ENCODE measurements at regions not wholly inside any gene's neighbourhood (a gene's known extent, or its start where the extent isn't known, plus 50 kb on each side); places are given as distances from the start of the nearest gene placed in this dataset.

DNA sequence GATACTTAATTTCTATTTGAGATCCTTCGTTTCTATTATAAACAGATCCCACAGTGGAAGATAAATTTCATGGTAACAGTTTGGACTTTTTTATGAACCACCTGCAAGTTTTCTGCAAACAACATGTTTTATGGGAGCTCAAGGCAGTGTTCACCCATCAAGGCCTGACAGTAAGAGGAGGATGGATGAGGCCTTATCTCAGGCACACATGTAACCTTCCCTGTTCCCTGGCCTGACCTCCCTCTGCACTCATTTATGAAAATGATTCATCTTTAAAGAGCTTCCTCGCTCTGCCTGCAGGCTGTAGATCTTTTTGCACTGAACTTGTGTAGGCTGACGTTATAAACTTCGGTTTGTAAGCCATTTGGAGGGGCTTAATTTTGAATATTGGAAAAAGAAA lies 500.1 kb downstream of the GATA3 start:
- no peak for DNase-seq (ENCODE audit: low read depth)

DNA sequence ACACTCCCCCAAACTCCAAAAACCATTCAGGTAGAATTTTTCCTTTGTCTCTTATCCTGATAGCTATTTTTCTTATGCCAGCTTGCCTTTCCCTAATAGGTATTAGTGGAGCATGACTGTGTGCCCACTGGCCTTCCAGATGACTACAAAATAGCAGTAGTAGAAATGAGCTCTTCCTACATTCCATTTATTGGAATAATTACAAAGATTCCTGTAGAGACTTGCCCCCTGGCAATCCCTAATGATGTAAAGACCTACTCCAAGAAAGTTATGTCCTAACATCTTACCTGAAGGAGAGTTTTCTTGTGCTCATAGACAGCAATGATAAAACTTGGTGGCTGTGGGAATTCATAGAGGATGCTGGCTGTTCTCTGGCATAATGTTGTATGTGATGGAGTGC lies 501.8 kb downstream of the GATA3 start:
- no peak for DNase-seq (ENCODE audit: low read depth)

DNA sequence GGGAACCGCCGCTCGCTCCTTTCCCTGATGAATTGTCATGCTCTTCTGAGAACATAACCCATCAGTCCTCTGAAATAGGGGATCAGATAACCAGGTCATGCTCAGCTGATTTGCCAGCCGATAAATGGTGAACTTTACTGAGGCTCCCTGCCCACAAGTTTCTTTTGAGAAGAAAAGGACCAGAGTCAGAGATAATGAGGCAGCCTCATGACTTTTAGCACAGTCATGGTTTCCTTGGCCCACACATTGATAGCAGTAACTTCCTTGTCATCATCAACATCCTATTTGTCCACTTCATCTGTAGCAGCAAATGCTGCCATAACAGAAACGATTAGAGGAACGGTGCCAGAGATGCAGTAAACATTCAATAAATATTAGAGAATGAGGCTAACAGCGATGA lies 509.0 kb downstream of the GATA3 start:
- no peak for DNase-seq (ENCODE audit: low read depth)

DNA sequence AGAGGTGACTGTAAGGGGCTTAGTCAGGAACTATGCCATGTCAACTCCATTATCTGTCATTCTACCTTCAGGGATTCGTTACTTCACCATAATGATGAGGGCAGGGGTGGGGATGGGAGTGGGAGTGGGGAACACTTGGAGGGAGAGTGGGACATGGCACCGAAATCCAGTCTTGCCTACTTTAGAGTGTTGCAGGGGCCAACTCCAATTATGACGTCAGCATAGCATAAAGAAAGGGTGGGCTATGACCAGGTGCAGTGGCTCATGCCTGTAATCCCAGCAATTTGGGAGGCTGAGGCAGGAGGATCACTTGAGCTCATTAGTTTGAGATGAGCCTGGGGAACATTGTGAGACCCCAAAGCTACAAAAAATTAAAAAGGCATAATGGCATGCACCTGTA lies 512.2 kb downstream of the GATA3 start:
- DNase-seq (ENCODE audit: low read depth), result no peak

DNA sequence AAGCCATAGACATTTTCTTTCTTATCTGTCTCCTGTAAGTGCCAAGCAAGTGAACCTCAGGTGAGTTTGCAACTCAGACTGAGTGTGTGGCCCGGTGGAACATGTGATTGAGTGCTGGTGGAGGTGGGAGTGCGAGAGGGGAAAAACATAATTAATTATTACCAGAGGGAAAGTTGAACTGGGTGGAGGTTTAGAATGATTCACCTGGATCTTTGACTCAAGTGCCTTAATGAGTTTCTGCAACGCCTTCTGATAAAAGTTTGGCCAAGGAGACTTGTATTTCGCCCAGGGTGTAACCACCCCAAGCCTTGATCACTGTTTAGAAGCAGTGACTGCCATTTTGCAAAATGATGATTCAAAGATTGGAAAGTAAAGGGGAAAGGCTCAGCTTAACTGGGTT lies 513.9 kb downstream of the GATA3 start:
- DNase-seq (ENCODE audit: low read depth), result no peak

DNA sequence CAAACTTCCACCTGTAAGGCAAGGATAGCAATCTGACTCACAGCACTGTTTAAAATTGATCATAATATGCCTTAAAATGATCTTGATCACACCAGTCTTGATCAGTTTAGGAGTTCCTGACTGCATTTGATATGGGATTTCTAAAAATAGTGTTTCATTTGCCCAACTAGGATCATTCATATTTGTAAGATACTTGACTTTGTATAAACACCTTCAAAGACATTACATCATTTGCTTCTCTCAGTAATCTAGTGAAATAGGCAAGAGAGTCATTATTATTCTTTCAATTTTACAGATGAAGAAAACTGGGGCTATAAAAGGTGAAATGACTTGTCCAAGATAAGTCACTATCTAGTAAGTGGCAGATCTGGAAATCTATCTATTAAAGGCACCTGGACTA lies 521.1 kb downstream of the GATA3 start:
- no peak for DNase-seq (ENCODE audit: low read depth)

DNA sequence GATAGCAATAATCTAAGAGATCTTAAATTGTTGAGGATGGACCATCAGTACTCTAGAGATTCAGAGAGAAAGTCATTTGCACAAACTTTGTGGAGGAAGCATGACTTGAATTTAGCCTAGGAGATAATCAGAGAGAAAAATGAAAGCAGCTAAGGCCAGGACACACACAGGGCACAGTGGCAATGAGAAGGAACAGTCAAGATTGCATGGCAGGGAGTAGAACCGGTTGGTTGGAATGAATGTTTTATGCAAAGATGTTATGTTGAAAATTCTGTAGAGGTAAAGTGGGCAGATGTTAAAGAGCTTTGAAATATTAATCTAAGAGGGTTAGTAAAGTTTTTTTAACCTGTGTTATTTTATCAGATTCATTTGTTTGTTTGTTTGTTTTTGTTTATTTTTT lies 521.8 kb downstream of the GATA3 start:
- DNase-seq (ENCODE audit: low read depth), result no peak

DNA sequence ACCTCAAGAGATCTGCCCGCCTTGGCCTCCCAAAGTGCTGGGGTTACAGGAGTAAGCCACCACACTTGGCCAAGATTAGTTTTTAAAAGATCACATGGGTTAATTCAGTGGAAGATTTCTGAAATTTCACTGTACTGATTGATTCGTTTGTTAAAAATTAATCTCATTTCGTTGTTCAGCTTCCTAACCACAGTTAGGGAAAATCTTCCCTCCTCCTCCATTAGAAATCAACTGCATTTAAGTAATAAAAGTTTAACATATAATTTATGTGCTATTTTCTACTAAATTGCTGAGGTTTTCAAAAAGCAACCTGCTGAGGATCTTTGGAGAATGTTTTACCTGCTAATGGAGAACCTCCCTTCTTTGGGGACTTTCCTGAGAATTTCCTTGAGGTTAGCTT lies 522.4 kb downstream of the GATA3 start:
- no peak for DNase-seq (ENCODE audit: low read depth)

DNA sequence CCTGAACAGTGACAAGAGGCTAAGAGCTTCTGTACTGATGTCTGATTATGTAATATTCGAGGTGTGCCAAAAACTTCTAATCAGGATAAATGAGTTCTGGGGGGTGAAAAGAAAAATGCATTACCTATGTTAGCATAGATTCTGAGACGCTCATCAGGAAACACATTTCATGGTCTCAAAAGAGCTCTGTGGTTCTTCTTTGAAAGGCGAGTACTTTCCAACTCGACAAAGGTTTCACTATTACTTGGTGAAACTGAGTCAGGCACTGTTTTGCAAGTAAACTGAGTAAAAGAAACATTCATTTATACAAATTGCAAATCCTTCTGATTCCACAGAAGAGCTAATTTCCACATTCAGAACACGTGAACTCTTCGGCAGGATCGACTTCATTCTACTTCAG lies 523.2 kb downstream of the GATA3 start:
- no peak for DNase-seq (ENCODE audit: low read depth)

DNA sequence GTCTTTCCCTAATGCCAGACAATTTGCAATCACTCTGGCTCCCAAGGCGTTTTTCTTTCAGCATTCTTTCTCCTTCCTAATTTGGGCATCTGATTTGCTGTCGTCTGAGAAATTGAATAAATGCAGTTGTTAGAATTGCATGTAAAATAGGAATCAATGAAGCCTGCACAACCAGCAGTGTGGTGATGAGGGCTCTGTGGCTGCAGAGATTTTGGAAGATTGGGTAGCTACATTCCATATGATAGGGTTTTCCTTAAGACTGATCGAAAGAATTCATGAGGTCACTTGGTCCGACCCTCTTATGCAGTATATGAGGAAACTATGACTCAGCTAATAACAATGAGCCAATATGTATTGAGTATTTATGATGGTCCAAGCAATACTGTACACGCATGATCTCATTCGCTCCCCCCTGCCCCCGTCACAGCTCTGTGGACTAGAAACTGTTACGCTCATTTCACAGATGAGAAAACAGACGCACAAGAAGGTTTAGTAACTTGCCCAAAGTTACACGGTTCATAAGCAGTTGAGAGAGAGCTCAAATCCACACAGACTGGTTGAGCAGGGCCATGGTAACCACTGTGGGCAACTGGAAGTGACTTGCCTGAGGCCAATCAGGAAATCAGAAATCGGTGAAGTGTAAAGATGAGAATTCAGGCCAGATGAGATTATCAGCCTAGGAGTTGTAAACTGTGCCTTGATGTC lies 527.2 kb downstream of the GATA3 start:
- no peak for DNase-seq (ENCODE audit: low read depth)

DNA sequence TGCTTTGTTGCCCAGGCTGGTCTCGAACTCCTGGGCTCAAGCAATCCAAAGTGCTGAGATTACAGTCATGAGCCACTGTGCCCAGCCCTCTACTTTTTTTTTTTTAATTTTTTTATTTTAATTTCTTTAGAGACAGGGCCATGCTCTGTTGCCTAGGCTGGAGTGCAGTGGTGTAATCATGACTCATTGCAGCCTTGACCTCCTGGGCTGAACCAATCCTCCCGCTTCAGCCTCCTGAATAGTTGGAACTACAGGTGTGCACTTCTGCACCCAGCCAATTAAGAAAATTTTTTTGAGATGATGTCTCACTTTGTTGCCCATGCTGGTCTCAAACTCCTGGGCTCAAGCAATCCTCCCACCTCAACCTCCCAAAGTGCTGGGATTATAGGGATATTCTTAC lies 528.6 kb downstream of the GATA3 start:
- DNase-seq (ENCODE audit: low read depth), result no peak

DNA sequence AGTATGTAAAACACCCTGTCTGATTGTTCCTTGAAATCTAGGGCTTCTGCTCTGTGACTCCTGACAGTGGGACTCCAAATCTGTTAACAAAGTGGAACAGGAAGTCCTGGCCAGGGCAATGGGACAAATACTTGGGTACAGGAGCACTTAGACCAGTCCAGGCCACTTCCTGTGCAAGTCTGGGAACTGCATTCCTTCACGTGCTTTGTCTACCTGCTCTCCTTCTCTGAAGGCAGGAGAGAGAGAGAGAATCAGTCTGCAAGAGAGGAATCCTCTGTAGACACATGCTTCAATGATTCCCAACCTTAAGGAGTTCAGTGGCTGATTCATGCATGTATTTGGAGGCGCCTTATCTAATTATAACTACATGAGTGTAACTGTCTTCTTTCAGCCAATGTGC lies 530.2 kb downstream of the GATA3 start:
- no peak for DNase-seq (ENCODE audit: low read depth)

DNA sequence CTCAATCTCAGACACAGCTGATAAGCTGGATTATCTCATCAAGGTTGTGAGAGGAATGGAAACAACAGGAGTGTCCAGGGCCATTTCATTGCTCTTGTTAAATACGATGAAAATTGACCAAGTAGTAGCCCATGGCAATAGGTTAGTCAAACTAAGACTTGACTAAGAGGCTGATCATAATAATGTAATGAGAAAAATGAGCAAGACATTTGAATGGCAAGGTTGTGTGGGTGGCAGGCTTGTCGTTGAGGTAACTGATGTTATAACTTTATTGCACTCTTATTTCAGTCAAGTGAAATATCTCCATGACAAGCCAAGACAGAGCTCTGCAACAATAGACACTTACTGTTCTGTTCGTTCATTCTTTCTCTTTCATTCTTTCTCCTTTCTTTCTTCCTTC lies 532.0 kb downstream of the GATA3 start:
- DNase-seq (ENCODE audit: low read depth), result no peak

DNA sequence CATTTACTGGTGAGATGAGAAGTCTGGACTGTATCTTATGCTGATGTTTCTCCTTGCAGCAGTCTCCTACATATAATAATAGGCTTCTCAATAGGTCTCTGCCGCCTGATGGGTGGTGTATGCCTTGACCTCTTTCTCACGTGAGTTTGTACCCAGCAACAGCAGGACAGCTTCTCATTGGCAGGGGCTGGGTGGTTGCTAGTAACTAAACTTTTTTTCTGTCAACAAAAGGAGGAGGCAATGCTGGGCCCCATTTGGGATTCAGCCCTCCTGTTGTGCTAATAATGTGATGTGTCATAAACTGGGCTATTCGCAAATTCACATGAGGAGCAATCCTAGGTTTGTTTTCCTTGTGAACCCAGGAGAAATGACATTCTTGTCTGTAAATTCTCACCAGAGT lies 533.6 kb downstream of the GATA3 start:
- no peak for DNase-seq (ENCODE audit: low read depth)

DNA sequence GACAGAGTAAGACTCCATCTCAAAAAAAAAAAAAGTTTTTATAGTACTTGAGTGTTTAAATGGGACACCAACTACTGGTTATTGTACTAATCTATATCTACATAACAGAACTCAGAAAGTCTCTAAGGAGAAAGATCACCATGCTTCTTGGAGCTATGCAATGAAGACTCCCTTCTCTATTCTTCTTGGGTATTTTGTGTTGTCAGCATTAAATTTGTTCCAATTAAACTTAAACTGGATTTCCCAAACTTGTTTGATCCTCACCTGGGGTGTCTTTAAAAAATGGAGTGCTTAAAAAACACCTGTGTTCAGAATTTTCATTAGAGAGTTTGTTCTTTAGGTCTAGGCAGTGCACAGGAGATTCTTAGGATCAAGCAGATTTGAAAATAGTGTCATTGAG lies 536.0 kb downstream of the GATA3 start:
- no peak for DNase-seq (ENCODE audit: low read depth)

DNA sequence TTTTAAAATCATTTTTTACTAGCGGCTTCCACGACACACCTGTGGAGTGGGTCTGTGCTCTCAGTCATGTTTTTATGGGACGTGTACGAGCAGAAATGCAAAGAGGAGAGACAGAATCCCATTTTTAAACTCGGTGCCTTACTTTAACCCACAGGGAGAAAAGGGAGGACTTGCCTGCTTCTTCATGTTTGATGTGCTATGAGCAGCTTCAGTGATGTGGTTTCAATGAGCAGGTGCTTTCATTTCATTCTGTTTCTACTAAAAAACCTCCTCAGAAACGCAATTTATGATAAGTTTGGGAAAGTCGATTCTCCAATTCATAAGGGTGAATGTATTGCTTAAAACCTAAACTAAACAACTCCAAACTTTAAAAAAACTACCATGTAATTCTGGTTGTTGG lies 537.2 kb downstream of the GATA3 start:
- no peak for DNase-seq (ENCODE audit: low read depth)

DNA sequence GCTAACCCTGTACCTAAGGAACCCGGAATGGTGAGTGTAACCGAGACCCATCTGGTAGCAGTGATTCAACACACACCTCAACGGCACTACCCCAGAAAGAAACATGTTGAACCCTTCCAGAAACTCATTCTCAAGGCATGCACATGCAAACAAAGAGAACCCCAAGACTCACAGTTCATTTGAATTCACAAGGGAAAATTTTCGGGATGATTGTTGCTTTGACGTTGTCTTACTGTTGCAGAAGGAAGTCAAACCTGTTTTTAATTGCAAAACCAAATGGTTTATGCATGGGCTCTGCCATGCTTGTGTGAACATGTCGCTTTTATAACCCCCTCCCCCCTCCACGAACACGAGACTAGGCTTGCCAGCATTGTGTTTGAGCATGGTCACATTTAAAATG lies 539.7 kb downstream of the GATA3 start:
- DNase-seq (ENCODE audit: low read depth), result no peak

DNA sequence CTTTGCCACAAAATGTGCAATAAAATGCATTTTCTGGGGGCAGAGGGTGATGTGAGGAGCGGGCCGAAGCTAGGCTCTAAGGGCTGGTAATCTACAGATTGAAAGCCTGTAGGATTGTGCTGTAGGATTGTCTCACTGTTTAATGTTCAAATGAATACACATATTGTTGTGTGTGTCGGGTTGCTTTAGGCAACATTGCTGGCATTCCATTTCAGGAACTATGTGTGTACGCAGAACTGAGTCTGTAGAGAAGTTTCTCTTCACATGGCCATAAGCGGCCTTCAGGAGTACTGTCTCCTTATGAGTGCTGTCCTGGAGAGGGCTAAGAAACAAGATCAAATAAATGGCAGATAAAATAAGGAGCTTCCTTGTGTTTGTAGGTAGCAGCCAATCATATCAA lies 540.2 kb downstream of the GATA3 start:
- no peak for DNase-seq (ENCODE audit: low read depth)

DNA sequence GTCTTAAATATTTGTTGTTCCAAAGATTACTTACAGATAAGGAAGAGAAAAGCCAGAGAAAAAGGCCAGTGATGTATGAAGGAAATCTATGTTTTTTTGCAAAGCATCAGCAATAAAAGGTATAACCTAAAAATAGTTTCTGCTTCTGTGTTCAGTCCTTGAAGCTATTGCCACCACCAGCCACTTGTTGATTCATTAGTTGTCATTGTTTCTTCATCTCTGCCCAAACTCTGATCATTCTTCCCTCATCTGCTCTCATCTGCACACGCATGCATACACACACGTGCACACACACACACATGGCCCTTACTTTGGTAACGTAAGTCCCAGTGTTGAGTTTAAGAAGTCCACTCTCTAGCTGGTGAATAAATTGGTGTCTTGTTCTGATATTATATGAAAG lies 540.7 kb downstream of the GATA3 start:
- no peak for DNase-seq (ENCODE audit: low read depth)

DNA sequence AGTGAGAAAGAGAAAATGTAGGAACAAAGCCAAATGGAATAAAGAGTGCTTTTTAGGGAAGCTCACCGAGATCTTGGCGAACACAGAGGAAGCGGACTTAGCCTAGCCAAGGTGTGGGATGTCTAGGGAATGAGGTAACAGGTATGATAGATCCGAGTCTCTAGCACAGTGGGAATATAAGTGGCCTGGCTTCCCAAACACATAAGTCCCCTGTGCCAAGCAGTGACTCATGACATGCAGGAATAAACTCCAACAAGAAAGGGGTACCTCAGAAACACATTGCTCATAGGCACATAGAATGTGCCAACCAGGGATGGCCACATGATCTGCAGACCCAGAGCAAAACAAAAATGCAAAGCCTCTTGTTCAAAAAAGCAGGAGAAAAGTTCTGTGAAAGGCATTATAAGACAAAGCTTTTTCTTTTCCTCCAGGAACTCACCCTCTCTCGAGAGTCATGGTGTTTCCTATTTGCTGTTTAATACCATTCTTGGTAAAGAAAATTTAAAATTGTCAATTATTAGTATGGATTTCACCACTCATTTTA lies 542.5 kb downstream of the GATA3 start:
- DNase-seq (ENCODE audit: low read depth), result no peak

DNA sequence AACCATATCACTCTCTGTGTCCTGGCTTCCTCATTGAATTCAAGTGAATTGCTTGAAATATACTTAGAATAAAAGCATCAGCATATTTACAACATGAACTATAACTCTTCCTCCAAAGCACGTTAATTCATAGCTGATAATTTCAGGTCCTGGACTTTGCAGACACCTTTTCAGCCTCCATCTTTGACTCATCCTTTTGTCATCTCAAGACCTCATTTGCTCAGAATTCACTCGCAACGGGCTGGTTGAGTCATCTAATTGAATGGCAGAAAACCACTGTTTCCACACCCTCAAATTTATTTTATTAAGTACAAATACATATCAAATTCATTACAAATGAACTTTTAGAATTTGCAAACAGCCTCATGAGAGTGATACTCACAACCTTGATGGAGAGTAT lies 545.7 kb downstream of the GATA3 start:
- DNase-seq (ENCODE audit: low read depth), result no peak

DNA sequence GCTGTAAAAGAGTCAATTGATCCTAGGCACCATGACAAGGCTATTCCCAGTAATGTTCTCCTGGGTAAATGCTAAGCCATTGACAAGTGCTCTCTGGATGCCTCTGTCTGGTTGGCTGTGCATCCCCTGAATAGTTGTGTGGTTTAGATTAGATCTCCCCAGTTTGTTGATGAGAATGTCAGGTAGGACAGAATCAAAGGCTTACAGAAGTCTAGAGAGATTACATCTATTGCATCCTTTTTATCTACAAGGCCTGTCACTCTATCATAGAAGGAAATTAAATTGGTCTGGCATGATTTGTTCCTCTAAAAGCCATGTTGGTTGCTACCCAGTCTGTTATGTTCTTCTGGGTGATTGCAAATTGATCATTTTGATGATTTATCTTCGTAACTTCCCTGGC lies 548.3 kb downstream of the GATA3 start:
- DNase-seq (ENCODE audit: low read depth), result no peak

DNA sequence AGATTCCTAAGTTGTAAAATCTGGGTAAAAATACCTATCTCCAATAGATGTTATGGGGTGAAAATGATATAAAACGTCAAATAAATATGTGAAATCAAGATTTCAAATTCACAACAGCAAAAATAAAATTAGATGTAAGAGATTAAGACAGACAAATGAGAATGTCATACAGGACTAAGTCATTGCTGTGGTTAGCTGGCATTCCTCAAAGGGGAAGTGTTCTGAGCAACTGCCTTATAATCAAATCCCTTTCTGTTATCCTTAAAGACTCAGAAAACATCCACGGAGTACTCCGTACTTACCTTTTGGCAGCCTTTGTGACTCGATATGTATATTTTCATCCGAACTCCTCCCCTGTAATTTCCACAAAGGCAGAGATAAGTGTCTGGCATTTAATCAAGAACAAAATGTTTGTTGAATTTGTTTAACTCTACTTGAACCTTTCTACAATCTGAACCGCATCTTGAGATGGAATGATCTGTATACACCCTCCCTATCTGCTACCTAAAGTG lies 559.6 kb downstream of the GATA3 start:
- no peak for DNase-seq (ENCODE audit: low read depth)

DNA sequence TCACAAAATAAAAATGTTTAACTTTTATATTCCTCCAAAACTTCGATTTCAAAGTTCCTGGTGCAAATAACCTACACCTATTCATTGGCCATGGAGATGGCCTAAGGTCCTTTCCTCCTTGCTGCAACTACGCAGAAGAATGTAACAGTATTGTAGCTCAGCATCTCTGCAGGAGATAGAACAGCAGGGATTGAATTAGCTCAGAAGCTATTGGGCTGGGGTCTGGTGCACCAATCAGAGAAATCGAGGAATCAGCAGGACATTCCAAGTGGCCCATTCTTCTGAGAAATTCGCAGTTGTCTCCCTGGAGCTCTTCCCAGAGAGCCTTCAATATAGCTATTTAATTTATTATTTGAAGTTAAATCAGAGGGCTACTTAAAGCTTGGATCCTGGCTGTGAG lies 560.6 kb downstream of the GATA3 start:
- DNase-seq (ENCODE audit: low read depth), result no peak
